BLaER1 treated with 17β-estradiol and CSF1 and Interleukin-3, amounts not matched to agents 10 nM and 100 nM (cell line): ENCODE measurements at regions not wholly inside any gene's neighbourhood (a gene's known extent, or its start where the extent isn't known, plus 50 kb on each side); places are given as distances from the start of the nearest gene placed in this dataset.
"Not testable (repeated sequence)": the region's sequence is repeated elsewhere in the genome, so short reads cannot be mapped to it uniquely, and the experiment has no call there.

Experiments used
- H3K27ac ChIP-seq, 11 experiments: shearing (Covaris generic); formaldehyde crosslinking; 2 replicates each; pipeline ENCODE4 v1.8.1; 2022
- H3K27me3 ChIP-seq, 11 experiments: shearing (Covaris generic); formaldehyde crosslinking; 2 replicates each; pipeline ENCODE4 v1.8.1; 2022
- H3K36me3 ChIP-seq, 11 experiments: shearing (Covaris generic); formaldehyde crosslinking; 2 replicates each; pipeline ENCODE4 v1.8.1; 2022
- H3K4me1 ChIP-seq, 10 experiments: shearing (Covaris generic); formaldehyde crosslinking; 2 replicates each; pipeline ENCODE4 v1.8.1; 2022
- H3K4me2 ChIP-seq, 11 experiments: shearing (Covaris generic); formaldehyde crosslinking; 2 replicates each; pipeline ENCODE4 v1.8.1; 2022
- H3K4me3 ChIP-seq, 10 experiments: shearing (Covaris generic); formaldehyde crosslinking; 2 replicates each; pipeline ENCODE4 v1.8.1; 2022
- H3K9ac ChIP-seq, 11 experiments: shearing (Covaris generic); formaldehyde crosslinking; 2 replicates each; pipeline ENCODE4 v1.8.1; 2022
- H3K9me3 ChIP-seq, 11 experiments: shearing (Covaris generic); formaldehyde crosslinking; replicated peaks in 1 of 11; 2 replicates each; pipeline ENCODE4 v1.8.1; 2022
- H4K20me1 ChIP-seq, 11 experiments: shearing (Covaris generic); formaldehyde crosslinking; 2 replicates each; pipeline ENCODE4 v1.8.1; 2022
- Cebpa-rat ChIP-seq, 11 experiments: shearing (Covaris generic); IDR thresholded peaks; 2 replicates each; pipeline ENCODE4 v1.8.1; 2022

- not testable (repeated sequence) for H3K4me2 ChIP-seq, H3K27ac ChIP-seq, H3K27me3 ChIP-seq, H3K9ac ChIP-seq, H3K4me3 ChIP-seq, H4K20me1 ChIP-seq, H3K36me3 ChIP-seq, H3K4me1 ChIP-seq
- H3K9me3 ChIP-seq, result peaks cover 8 to 15% (median 13%) of the 10 kb centered on the region in 11 experiments; a peak in 20 of 22 replicates
Measured at GRCh38 chr10:22119575-22119974, 98.2 kb downstream of the EBLN1 start.

- H3K4me2 ChIP-seq, result no peak overlapping the region
- no peak overlapping the region for H3K4me3 ChIP-seq
- no peaks in the 10 kb centered on the region for H4K20me1 ChIP-seq
- no peaks in the 10 kb centered on the region for H3K4me1 ChIP-seq
- H3K9ac ChIP-seq, result no peak overlapping the region
- H3K27ac ChIP-seq, result no peak overlapping the region
- TF ChIP-seq Cebpa-rat (IDR thresholded peaks at IDR 0.05), result no peak
- no peaks in the 10 kb centered on the region for H3K9me3 ChIP-seq
- H3K27me3 ChIP-seq, result no peaks in the 10 kb centered on the region
- no peaks in the 10 kb centered on the region for H3K36me3 ChIP-seq
Measured at GRCh38 chr10:22111705-22112104, 106.1 kb downstream of the EBLN1 start.

- Histone ChIP-seq H3K4me1 (no peaks in the 10 kb centered on the region), H3K36me3 (no peaks in the 10 kb centered on the region), H3K27ac (no peak overlapping the region), H4K20me1 (no peaks in the 10 kb centered on the region), H3K9ac (no peak overlapping the region), H3K4me3 (no peak overlapping the region), H3K9me3 (no peaks in the 10 kb centered on the region), H3K4me2 (no peak overlapping the region), H3K27me3 (no peaks in the 10 kb centered on the region)
- TF ChIP-seq Cebpa-rat (IDR thresholded peaks at IDR 0.05), result no peak
Measured at GRCh38 chr10:22111260-22111659, 106.6 kb downstream of the EBLN1 start.

- no peaks in the 10 kb centered on the region for H4K20me1 ChIP-seq
- H3K4me1 ChIP-seq, result no peaks in the 10 kb centered on the region
Measured at GRCh38 chr10:22110761-22111160, 107.1 kb downstream of the EBLN1 start.

DNA sequence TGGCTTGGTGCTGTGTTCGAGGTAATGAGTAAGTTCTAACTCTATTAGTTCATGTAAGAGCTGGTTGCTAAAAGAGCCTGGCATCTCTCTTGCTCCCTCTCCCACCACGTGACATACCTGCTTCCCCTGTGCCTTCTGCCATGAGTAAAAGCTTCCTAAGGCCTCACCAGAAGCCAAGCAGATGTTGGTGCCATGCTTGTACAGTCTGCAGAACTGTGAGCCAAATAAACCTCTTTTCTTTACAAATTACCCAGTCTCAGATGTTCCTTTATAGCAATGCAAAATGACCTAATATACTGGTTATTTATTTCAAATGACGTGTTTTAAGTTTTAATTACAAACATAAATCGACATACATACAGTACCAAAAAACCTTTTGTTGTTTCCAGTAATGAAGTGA, 101.7 kb upstream of the DNAJC1 start:
- H3K27ac ChIP-seq, result no peak overlapping the region
- no peak overlapping the region for H3K4me2 ChIP-seq
- no peak for TF ChIP-seq Cebpa-rat (IDR thresholded peaks at IDR 0.05)
- no peaks in the 10 kb centered on the region for H3K27me3 ChIP-seq
- H4K20me1 ChIP-seq, result no peaks in the 10 kb centered on the region
- no peaks in the 10 kb centered on the region for H3K36me3 ChIP-seq
- no peak overlapping the region for H3K9ac ChIP-seq
- no peaks in the 10 kb centered on the region for H3K4me1 ChIP-seq
- H3K4me3 ChIP-seq, result no peak overlapping the region
- H3K9me3 ChIP-seq, result no peaks in the 10 kb centered on the region

More at GRCh38 chr10:22110761-22111160, 107.1 kb downstream of the EBLN1 start:
- Histone ChIP-seq H3K27ac (no peak overlapping the region), H3K36me3 (no peaks in the 10 kb centered on the region), H3K9me3 (no peaks in the 10 kb centered on the region), H3K27me3 (no peaks in the 10 kb centered on the region), H3K4me3 (no peak overlapping the region), H3K9ac (no peak overlapping the region), H3K4me2 (no peak overlapping the region)
- TF ChIP-seq Cebpa-rat (IDR thresholded peaks at IDR 0.05), result no peak

DNA sequence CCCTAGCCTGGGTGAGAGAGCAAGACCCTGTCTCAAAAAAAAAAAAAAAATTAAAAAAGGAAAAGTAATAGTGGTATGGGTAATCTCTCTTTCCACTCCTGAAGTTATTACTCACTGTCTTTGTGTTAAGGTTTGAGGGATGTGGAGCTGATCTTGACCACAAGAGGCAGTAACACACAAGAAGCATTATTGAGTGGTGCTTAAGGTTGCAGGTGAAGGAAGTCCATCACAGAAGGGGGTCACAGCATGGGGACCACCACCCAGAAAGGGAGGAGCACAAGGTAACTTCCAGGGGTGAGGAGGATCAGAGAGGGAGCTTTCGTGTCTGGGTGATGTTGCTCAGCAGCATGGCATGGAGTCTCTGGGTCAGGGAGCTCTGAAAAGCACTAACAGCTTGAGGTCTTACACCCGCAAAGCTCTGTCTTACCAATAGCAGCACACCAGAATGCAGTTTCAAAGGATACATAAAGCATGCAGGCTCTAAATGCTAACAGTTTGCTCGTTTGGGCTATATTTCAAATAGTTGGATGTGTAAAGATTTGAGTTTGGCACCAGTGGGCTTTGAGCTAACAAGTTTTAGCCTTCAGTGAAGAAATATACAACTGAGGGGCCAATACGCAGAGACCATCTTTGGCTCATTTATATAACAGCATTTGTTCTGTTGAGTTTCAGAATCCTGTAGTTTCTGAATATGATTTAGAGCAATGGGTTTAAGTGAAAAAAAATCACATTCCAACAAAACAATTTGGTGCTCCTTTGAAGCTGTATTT, 100.4 kb upstream of the DNAJC1 start:
- peaks cover 0 to 4% (median 0%) of the 10 kb centered on the region in 11 experiments; a peak in 2 of 22 replicates for H3K9me3 ChIP-seq
- H3K27me3 ChIP-seq, result no peaks in the 10 kb centered on the region
- H3K4me3 ChIP-seq, result no peak overlapping the region
- H4K20me1 ChIP-seq, result no peaks in the 10 kb centered on the region
- no peaks in the 10 kb centered on the region for H3K36me3 ChIP-seq
- no peak for TF ChIP-seq Cebpa-rat (IDR thresholded peaks at IDR 0.05)
- no peak overlapping the region for H3K9ac ChIP-seq
- H3K4me2 ChIP-seq, result no peak overlapping the region
- no peak overlapping the region for H3K27ac ChIP-seq
- H3K4me1 ChIP-seq, result no peaks in the 10 kb centered on the region

GRCh38 chr10:22097696-22098095, 94.2 kb upstream of the DNAJC1 start:
- no peaks in the 10 kb centered on the region for H3K4me1 ChIP-seq
- no peaks in the 10 kb centered on the region for H4K20me1 ChIP-seq
- H3K4me2 ChIP-seq, result no peak overlapping the region
- H3K9me3 ChIP-seq, result peaks cover 0 to 8% (median 0%) of the 10 kb centered on the region in 11 experiments; a peak in 3 of 22 replicates
- no peaks in the 10 kb centered on the region for H3K36me3 ChIP-seq
- no peak overlapping the region for H3K27ac ChIP-seq
- no peaks in the 10 kb centered on the region for H3K27me3 ChIP-seq
- H3K4me3 ChIP-seq, result no peak overlapping the region
- no peak overlapping the region for H3K9ac ChIP-seq
- TF ChIP-seq Cebpa-rat (IDR thresholded peaks at IDR 0.05), result no peak

GRCh38 chr10:22091260-22091659, 87.7 kb upstream of the DNAJC1 start:
- H4K20me1 ChIP-seq, H3K9me3 ChIP-seq, H3K36me3 ChIP-seq, H3K27me3 ChIP-seq, H3K4me1 ChIP-seq, H3K9ac ChIP-seq, H3K27ac ChIP-seq, H3K4me2 ChIP-seq, H3K4me3 ChIP-seq: not testable (repeated sequence)

DNA sequence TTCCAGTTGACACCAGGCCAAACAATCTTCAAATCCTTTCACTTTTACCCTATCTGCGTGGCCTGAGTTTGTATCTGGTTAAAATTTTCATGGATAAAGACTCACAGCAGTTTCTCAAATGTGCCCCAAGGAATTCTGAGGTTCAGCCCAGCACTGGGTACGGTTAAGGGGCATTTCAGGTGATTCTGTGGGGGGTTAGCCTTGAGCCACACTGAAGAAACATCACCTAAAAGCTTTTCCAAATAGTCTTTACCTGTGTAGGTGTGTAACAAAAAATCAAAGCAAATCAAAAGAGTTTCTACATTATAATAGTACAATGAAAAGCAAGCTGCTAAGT, 83.8 kb upstream of the DNAJC1 start:
- Histone ChIP-seq H3K27me3 (no peaks in the 10 kb centered on the region), H3K9me3 (peaks cover 0 to 10% (median 0%) of the 10 kb centered on the region in 11 experiments; a peak in 1 of 22 replicates), H4K20me1 (no peaks in the 10 kb centered on the region), H3K4me2 (no peak overlapping the region), H3K4me3 (no peak overlapping the region), H3K27ac (no peak overlapping the region), H3K36me3 (no peaks in the 10 kb centered on the region), H3K9ac (no peak overlapping the region), H3K4me1 (peaks cover 0 to 11% (median 7%) of the 10 kb centered on the region in 10 experiments; a peak in 15 of 20 replicates)
- TF ChIP-seq Cebpa-rat (IDR thresholded peaks at IDR 0.05), result no peak

GRCh38 chr10:22086730-22087401, 83.3 kb upstream of the DNAJC1 start:
- Histone ChIP-seq H3K27ac (no peak overlapping the region), H3K4me3 (no peak overlapping the region), H3K27me3 (no peaks in the 10 kb centered on the region), H3K9me3 (peaks cover 0 to 10% (median 0%) of the 10 kb centered on the region in 11 experiments; a peak in 1 of 22 replicates), H3K36me3 (no peaks in the 10 kb centered on the region), H3K4me2 (no peak overlapping the region), H3K9ac (no peak overlapping the region), H4K20me1 (no peaks in the 10 kb centered on the region), H3K4me1 (peaks cover 0 to 11% (median 7%) of the 10 kb centered on the region in 10 experiments; a peak in 15 of 20 replicates)
- TF ChIP-seq Cebpa-rat (IDR thresholded peaks at IDR 0.05), result no peak

GRCh38 chr10:22079921-22080320, 76.4 kb upstream of the DNAJC1 start:
- not testable (repeated sequence) for H3K4me2 ChIP-seq, H4K20me1 ChIP-seq, H3K27ac ChIP-seq, H3K4me3 ChIP-seq, H3K27me3 ChIP-seq, H3K36me3 ChIP-seq, H3K9ac ChIP-seq
- Histone ChIP-seq H3K4me1 (peaks cover 0 to 11% (median 7%) of the 10 kb centered on the region in 10 experiments; a peak in 15 of 20 replicates), H3K9me3 (peaks cover 0 to 14% (median 0%) of the 10 kb centered on the region in 11 experiments; a peak in 9 of 22 replicates)
